GM12878 (cell line): ENCODE measurements at regions not wholly inside any gene's neighbourhood (a gene's known extent, or its start where the extent isn't known, plus 50 kb on each side); places are given as distances from the start of the nearest gene placed in this dataset.

ENCODE experiments used
- ATAC-seq: fragments of 200-7000 bp; cut with Tn5 transposase; 3 replicates; pipeline ENCODE4 v1.9.1; 2020; ENCODE audit warnings: mild to moderate bottlenecking, moderate library complexity
- BruUV-seq: library from RNA; stranded (reverse); fragments of 400-500 nt; replicated peaks from 2 replicates; lab custom pipeline; 2021; lab: Mats Ljungman, UMichigan
- CTCF ChIA-PET: fragments of 300-600 bp; sonication (Branson Sonifier 250); formaldehyde crosslinking; extraction: SDS; loops from one replicate; lab custom pipeline; 2021; ENCODE audit warnings: inconsistent platforms; lab: Yijun Ruan, JAX
- POLR2A ChIA-PET: fragments of 350-600 bp; formaldehyde crosslinking; extraction: SDS; loops from one replicate; lab custom pipeline; 2021; ENCODE audit warnings: inconsistent platforms; lab: Charles Lee
- RAD21 ChIA-PET: fragments of 300-600 bp; sonication (Branson Sonifier 250); formaldehyde crosslinking; loops from one replicate; lab custom pipeline; 2023; ENCODE audit warnings: antibody characterized with exemption; ENCODE audit not compliant: unreplicated experiment; lab: Charles Lee
- SMC1A ChIA-PET: fragments of 300-600 bp; sonication (Branson Sonifier 250); formaldehyde crosslinking; loops from one replicate; lab custom pipeline; 2023; ENCODE audit not compliant: unreplicated experiment, uncharacterized antibody; lab: Charles Lee
- DNase-seq: peaks from one replicate; pipeline ENCODE4 v3.0.0-alpha.2; 2011; ENCODE audit warnings: low read depth, low spot score
- FAIRE-seq: peaks from 3 replicates; lab custom pipeline; 2011; peaks lifted over from hg19 to GRCh38; lab: Jason Lieb, UNC
- H2AFZ ChIP-seq: 2 replicates; pipeline ENCODE4 v1.6.0; 2011; ENCODE audit warnings: low read depth, low read length, control low read depth; ENCODE audit not compliant: control insufficient read depth
- H3K27ac ChIP-seq: 2 replicates; pipeline ENCODE4 v1.5.1; 2011; ENCODE audit warnings: control low read depth; ENCODE audit not compliant: control insufficient read depth, insufficient read depth
- H3K27me3 ChIP-seq, 2 experiments: replicated peaks in 1 of 2; 2 replicates each; pipeline versions ENCODE4 v1.6.0 to v1.6.1; 2011; ENCODE audit warnings: low read length in 1 of 2; ENCODE audit not compliant: control insufficient read depth in 2 of 2, insufficient read depth in 2 of 2
- H3K36me3 ChIP-seq, 2 experiments: 2 replicates each; pipeline ENCODE4 v1.5.1; 2011; ENCODE audit warnings: low read length in 1 of 2; ENCODE audit not compliant: control insufficient read depth in 2 of 2, insufficient read depth in 2 of 2
- H3K4me1 ChIP-seq: 2 replicates; pipeline ENCODE4 v1.6.1; 2011; ENCODE audit warnings: mild to moderate bottlenecking, low read length, moderate library complexity, mixed read lengths; ENCODE audit not compliant: control insufficient read depth, insufficient read depth
- H3K4me2 ChIP-seq: 2 replicates; pipeline ENCODE4 v1.6.0; 2011; ENCODE audit warnings: control low read depth; ENCODE audit not compliant: control insufficient read depth, insufficient read depth
- H3K4me3 ChIP-seq: fragments of 200-600 bp; sonication (generic); 2 replicates; pipeline ENCODE4 v1.5.1; 2016
- H3K79me2 ChIP-seq: 2 replicates; pipeline ENCODE4 v1.6.0; 2011; ENCODE audit warnings: low read length; ENCODE audit not compliant: control insufficient read depth, insufficient read depth
- H3K9ac ChIP-seq: 2 replicates; pipeline ENCODE4 v1.8.0; 2011; ENCODE audit warnings: low read length, control low read depth, mixed read lengths; ENCODE audit not compliant: control insufficient read depth, insufficient read depth
- H3K9me3 ChIP-seq: replicated peaks from 3 replicates; pipeline ENCODE4 v1.5.1; 2011; ENCODE audit warnings: mild to moderate bottlenecking, low read length; ENCODE audit not compliant: control insufficient read depth, insufficient read depth
- H4K20me1 ChIP-seq: 2 replicates; pipeline ENCODE4 v1.6.0; 2011; ENCODE audit not compliant: control insufficient read depth, insufficient read depth
- BACH1 ChIP-seq: fragments of 450-650 bp; IDR thresholded peaks from 2 replicates; pipeline ENCODE4 v1.6.1; 2017; ENCODE audit warnings: mild to moderate bottlenecking, borderline replicate concordance
- CBX5 ChIP-seq: sonication (generic); IDR thresholded peaks from 2 replicates; pipeline ENCODE4 v1.6.1; 2016; ENCODE audit warnings: low read depth, moderate library complexity, mild to moderate bottlenecking, inconsistent platforms
- ETV6 ChIP-seq, 2 experiments: fragments of 450-650 bp in 1 of 2; IDR thresholded peaks in 1 of 2; conservative IDR thresholded peaks in 1 of 2; 2 replicates each; pipeline ENCODE4 v1.6.1; 2014; ENCODE audit warnings: antibody characterized with exemption in 1 of 2, borderline replicate concordance in 1 of 2, low read depth in 1 of 2, mild to moderate bottlenecking in 1 of 2, moderate library complexity in 1 of 2
- EZH2 ChIP-seq: IDR thresholded peaks from 2 replicates; pipeline ENCODE4 v1.6.1; 2012; ENCODE audit warnings: low read depth, mild to moderate bottlenecking, control low read depth, inconsistent platforms, low read length, borderline replicate concordance; ENCODE audit not compliant: control insufficient read depth
- FOXK2 ChIP-seq: fragments of 450-650 bp; IDR thresholded peaks from 2 replicates; pipeline ENCODE4 v1.6.1; 2017; ENCODE audit warnings: mild to moderate bottlenecking, moderate library complexity
- GABPA ChIP-seq: IDR thresholded peaks from 2 replicates; pipeline ENCODE4 v1.6.1; 2014; ENCODE audit warnings: antibody characterized with exemption, low read depth, mild to moderate bottlenecking, inconsistent platforms
- KAT2A ChIP-seq: conservative IDR thresholded peaks from 2 replicates; pipeline ENCODE4 v1.6.1; 2011; ENCODE audit warnings: low read depth, low read length; ENCODE audit not compliant: control insufficient read depth
- MEF2A ChIP-seq: IDR thresholded peaks from 2 replicates; pipeline ENCODE4 v1.6.1; 2011; ENCODE audit warnings: low read depth, mild to moderate bottlenecking, low read length, moderate library complexity; ENCODE audit not compliant: insufficient read depth
- MEF2B ChIP-seq: fragments of 450-650 bp; IDR thresholded peaks from 2 replicates; pipeline ENCODE4 v1.6.1; 2018; ENCODE audit warnings: mild to moderate bottlenecking, moderate library complexity; ENCODE audit not compliant: partially characterized antibody, poor library complexity, severe bottlenecking
- RAD51 ChIP-seq: fragments of 450-650 bp; IDR thresholded peaks from 2 replicates; pipeline ENCODE4 v1.6.1; 2016; ENCODE audit warnings: moderate library complexity, mild to moderate bottlenecking, inconsistent platforms
- RBBP5 ChIP-seq: fragments of 200-600 bp; sonication (generic); conservative IDR thresholded peaks from 2 replicates; pipeline ENCODE4 v1.6.1; 2016
- SP1 ChIP-seq: IDR thresholded peaks from one replicate; pipeline ENCODE4 v1.6.1; 2011; ENCODE audit warnings: low read depth, low read length
- SREBF2 ChIP-seq: IDR thresholded peaks from 2 replicates; pipeline ENCODE4 v1.6.1; 2012; ENCODE audit warnings: mild to moderate bottlenecking, low read length
- TAF1 ChIP-seq: IDR thresholded peaks from 2 replicates; pipeline ENCODE4 v1.6.1; 2011; ENCODE audit warnings: mild to moderate bottlenecking, low read depth, low read length, borderline replicate concordance
- ZBED1 ChIP-seq: IDR thresholded peaks from 2 replicates; pipeline ENCODE4 v1.6.1; 2016; ENCODE audit warnings: borderline replicate concordance
- ZNF24 ChIP-seq: fragments of 450-650 bp; IDR thresholded peaks from 2 replicates; pipeline ENCODE4 v1.6.1; 2017; ENCODE audit warnings: antibody characterized with exemption, mild to moderate bottlenecking
- ZNF274 ChIP-seq: IDR thresholded peaks from one replicate; pipeline ENCODE4 v1.8.0; 2011; ENCODE audit not compliant: insufficient read length, insufficient read depth
- WGBS: methylation state at CpG from one replicate; pipeline ENCODE4 v1.1.6; 2016; ENCODE audit warnings: low lambda C conversion rate; ENCODE audit not compliant: insufficient replicate concordance, insufficient coverage; ENCODE audit errors: missing lambda C conversion rate; 5-methylcytosine and 5-hydroxymethylcytosine counted together
- in situ Hi-C: fragments of 300-500 bp; cut with MboI; formaldehyde crosslinking; loops from 9 replicates; pipeline ENCODE4 v1.14.3; 2018; ENCODE audit warnings: mixed read lengths
- intact Hi-C: fragments of 100-400 bp; cut with micrococcal nuclease; formaldehyde crosslinking; loops from one replicate; pipeline ENCODE4 v1.14.2; 2022; ENCODE audit not compliant: unreplicated experiment
- TF ChIP-seq, protein P1 (sequence below): fragments of 450-650 bp; IDR thresholded peaks from 2 replicates; pipeline ENCODE4 v1.6.1; 2017; ENCODE audit warnings: low read depth, mild to moderate bottlenecking, moderate library complexity
- TF ChIP-seq, protein P2 (sequence below): IDR thresholded peaks from 2 replicates; pipeline ENCODE4 v1.6.1; 2012; ENCODE audit warnings: improper control_type of control experiment, low read depth, low read length; ENCODE audit not compliant: insufficient replicate concordance

DNA sequence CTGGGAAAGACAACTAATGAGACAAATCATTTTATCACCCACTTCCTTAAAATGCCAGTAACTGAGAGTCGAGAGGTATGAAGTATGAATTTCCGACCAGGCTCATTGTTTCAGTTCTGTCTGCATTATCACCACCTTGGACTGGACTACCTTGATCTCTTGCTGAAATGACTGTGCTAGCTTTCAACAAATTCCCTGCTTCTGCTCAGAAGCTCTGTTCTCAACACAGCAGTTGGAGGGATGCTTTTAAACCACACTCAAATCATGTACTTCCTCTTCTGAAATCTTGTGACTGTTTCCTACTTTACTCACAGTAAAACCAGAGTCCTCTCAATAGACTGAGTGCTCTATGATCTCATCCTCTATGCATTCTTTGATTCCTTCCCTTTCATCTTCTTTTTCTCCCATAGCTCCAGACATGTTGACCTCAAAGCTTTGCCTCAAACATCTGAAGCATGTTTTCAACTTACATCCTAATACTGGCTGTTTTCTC is 195.8 kb downstream of the KCNJ2 start:
- no peaks in the 10 kb centered on the region for H4K20me1 ChIP-seq
- H3K27me3 ChIP-seq, result no peaks in the 10 kb centered on the region
- no peak overlapping the region for H3K9ac ChIP-seq
- H3K9me3 ChIP-seq, result no peaks in the 10 kb centered on the region
- no peaks in the 10 kb centered on the region for H3K79me2 ChIP-seq
- H3K4me1 ChIP-seq, result no peaks in the 10 kb centered on the region
- in situ Hi-C loops, result no loop called here
- BruUV-seq, result no TSS peak
- FAIRE-seq, result peak; percentile 70
- WGBS, result 0% methylated on average over 2 of the region's 2 CpGs
- POLR2A ChIA-PET, result interaction anchor here (0.7 to 1.5 kb wide), 2 partner anchors 10 to 156 kb away, joined by 3 to 4 read pairs; no protein-coding TSS in a partner anchor
- RAD21 ChIA-PET, result interaction anchor here (0.9 to 1.8 kb wide), 9 partner anchors 11 to 187 kb away, joined by 3 to 6 read pairs (median 3); no protein-coding TSS in a partner anchor
- CTCF ChIA-PET, result interaction anchor here (0.7 to 1.6 kb wide), 3 partner anchors 20 to 756 kb away, joined by 3 to 4 read pairs (median 3); no protein-coding TSS in a partner anchor
- H3K27ac ChIP-seq, result no peak overlapping the region; the same call in 1 of the 2 replicates
- H3K4me2 ChIP-seq, result no peak overlapping the region
- intact Hi-C loops, result loop anchor here (5.0 kb wide), 2 partner anchors 42 to 187 kb away; no protein-coding TSS in a partner anchor
- H2AFZ ChIP-seq, result no peak overlapping the region
- no peaks in the 10 kb centered on the region for H3K36me3 ChIP-seq
- DNase-seq, result peak; percentile 71
- SMC1A ChIA-PET, result interaction anchor here (0.5 to 7.1 kb wide), 13 partner anchors 9 to 187 kb away, joined by 3 to 51 read pairs (median 4); no protein-coding TSS in a partner anchor
- peak; percentile 99 for ATAC-seq
- H3K4me3 ChIP-seq, result no peak overlapping the region
- no peak for TF ChIP-seq RBBP5
- TF ChIP-seq BACH1, result peak; percentile 92
- no peak for TF ChIP-seq TAF1
- peak; percentile 68 for TF ChIP-seq GABPA
- no peak for TF ChIP-seq RAD51
- peak in 1 of 2 experiments; percentile 99; a peak in 2 of 4 replicates for TF ChIP-seq ETV6 (conservative IDR thresholded peaks at IDR 0.05 in 1 of 2, IDR thresholded peaks at IDR 0.05 in 1 of 2; ENCODE audit: borderline replicate concordance in 1 of 2, low read depth in 1 of 2)
- TF ChIP-seq ZNF24, result peak; percentile 90
- TF ChIP-seq KAT2A, result no peak
- TF ChIP-seq ZNF274, result no peak
- TF ChIP-seq SREBF2, result no peak
- TF ChIP-seq SP1, result no peak
- TF ChIP-seq, protein P1, sequence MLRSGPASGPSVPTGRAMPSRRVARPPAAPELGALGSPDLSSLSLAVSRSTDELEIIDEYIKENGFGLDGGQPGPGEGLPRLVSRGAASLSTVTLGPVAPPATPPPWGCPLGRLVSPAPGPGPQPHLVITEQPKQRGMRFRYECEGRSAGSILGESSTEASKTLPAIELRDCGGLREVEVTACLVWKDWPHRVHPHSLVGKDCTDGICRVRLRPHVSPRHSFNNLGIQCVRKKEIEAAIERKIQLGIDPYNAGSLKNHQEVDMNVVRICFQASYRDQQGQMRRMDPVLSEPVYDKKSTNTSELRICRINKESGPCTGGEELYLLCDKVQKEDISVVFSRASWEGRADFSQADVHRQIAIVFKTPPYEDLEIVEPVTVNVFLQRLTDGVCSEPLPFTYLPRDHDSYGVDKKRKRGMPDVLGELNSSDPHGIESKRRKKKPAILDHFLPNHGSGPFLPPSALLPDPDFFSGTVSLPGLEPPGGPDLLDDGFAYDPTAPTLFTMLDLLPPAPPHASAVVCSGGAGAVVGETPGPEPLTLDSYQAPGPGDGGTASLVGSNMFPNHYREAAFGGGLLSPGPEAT, result peak; percentile 92
- TF ChIP-seq MEF2A, result no peak
- TF ChIP-seq FOXK2, result no peak
- TF ChIP-seq, protein P2, sequence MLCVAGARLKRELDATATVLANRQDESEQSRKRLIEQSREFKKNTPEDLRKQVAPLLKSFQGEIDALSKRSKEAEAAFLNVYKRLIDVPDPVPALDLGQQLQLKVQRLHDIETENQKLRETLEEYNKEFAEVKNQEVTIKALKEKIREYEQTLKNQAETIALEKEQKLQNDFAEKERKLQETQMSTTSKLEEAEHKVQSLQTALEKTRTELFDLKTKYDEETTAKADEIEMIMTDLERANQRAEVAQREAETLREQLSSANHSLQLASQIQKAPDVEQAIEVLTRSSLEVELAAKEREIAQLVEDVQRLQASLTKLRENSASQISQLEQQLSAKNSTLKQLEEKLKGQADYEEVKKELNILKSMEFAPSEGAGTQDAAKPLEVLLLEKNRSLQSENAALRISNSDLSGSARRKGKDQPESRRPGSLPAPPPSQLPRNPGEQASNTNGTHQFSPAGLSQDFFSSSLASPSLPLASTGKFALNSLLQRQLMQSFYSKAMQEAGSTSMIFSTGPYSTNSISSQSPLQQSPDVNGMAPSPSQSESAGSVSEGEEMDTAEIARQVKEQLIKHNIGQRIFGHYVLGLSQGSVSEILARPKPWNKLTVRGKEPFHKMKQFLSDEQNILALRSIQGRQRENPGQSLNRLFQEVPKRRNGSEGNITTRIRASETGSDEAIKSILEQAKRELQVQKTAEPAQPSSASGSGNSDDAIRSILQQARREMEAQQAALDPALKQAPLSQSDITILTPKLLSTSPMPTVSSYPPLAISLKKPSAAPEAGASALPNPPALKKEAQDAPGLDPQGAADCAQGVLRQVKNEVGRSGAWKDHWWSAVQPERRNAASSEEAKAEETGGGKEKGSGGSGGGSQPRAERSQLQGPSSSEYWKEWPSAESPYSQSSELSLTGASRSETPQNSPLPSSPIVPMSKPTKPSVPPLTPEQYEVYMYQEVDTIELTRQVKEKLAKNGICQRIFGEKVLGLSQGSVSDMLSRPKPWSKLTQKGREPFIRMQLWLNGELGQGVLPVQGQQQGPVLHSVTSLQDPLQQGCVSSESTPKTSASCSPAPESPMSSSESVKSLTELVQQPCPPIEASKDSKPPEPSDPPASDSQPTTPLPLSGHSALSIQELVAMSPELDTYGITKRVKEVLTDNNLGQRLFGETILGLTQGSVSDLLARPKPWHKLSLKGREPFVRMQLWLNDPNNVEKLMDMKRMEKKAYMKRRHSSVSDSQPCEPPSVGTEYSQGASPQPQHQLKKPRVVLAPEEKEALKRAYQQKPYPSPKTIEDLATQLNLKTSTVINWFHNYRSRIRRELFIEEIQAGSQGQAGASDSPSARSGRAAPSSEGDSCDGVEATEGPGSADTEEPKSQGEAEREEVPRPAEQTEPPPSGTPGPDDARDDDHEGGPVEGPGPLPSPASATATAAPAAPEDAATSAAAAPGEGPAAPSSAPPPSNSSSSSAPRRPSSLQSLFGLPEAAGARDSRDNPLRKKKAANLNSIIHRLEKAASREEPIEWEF, result no peak
- no peak for TF ChIP-seq EZH2
- peak; percentile 87 for TF ChIP-seq ZBED1
- 0 out of 2 replicates have a peak, but pooled peaks have one; percentile 40 for TF ChIP-seq CBX5
- TF ChIP-seq MEF2B, result peak; percentile 65
